K562 (cell line): ENCODE measurements at regions not wholly inside any gene's neighbourhood (a gene's known extent, or its start where the extent isn't known, plus 50 kb on each side); places are given as distances from the start of the nearest gene placed in this dataset.

Source experiments
- BRF2 ChIP-seq: IDR thresholded peaks from 3 replicates; pipeline ENCODE4 v1.6.1; 2011; ENCODE audit warnings: borderline replicate concordance, mild to moderate bottlenecking; ENCODE audit not compliant: insufficient read length, insufficient read depth
- CBFA2T2 ChIP-seq: fragments of 450-650 bp; conservative IDR thresholded peaks from 2 replicates; pipeline ENCODE4 v1.6.1; 2017; ENCODE audit warnings: mild to moderate bottlenecking
- CBFA2T3 ChIP-seq: fragments of 450-650 bp; IDR thresholded peaks from 2 replicates; pipeline ENCODE4 v1.6.1; 2017
- CEBPB ChIP-seq: fragments of 450-650 bp; IDR thresholded peaks from 2 replicates; pipeline ENCODE4 v1.6.1; 2016; ENCODE audit warnings: missing genetic modification characterization, missing compliant biosample characterization
- E2F1 ChIP-seq: sonication (generic); formaldehyde crosslinking; IDR thresholded peaks from 2 replicates; pipeline ENCODE4 v1.8.1; 2023; ENCODE audit warnings: mild to moderate bottlenecking, missing genetic modification reagents, moderate library complexity
- HCFC1 ChIP-seq: IDR thresholded peaks from 2 replicates; pipeline ENCODE4 v1.6.1; 2012; ENCODE audit warnings: low read depth, low read length, improper control_type of control experiment
- HNRNPH1 ChIP-seq: fragments of 200-400 bp; formaldehyde crosslinking; optimal IDR thresholded peaks from 2 replicates; pipeline ENCODE3; 2017; ENCODE audit warnings: low read depth, mild to moderate bottlenecking, low read length, moderate library complexity
- NCOA2 ChIP-seq, 2 experiments: fragments of 450-650 bp; IDR thresholded peaks; 2 replicates each; pipeline ENCODE4 v1.6.1; 2018; ENCODE audit warnings: mild to moderate bottlenecking in 2 of 2, moderate library complexity in 1 of 2; ENCODE audit not compliant: partially characterized antibody in 2 of 2
- NONO ChIP-seq, 2 experiments: fragments of 200-400 bp in 1 of 2; fragments of 450-650 bp in 1 of 2; formaldehyde crosslinking in 1 of 2; IDR thresholded peaks; 2 replicates each; pipeline ENCODE4 v1.6.1; 2017; ENCODE audit warnings: low read depth in 2 of 2, mild to moderate bottlenecking in 2 of 2, moderate library complexity in 2 of 2, low read length in 1 of 2
- POU5F1 ChIP-seq: fragments of 150-350 bp; IDR thresholded peaks from 2 replicates; pipeline ENCODE4 v1.6.1; 2014; ENCODE audit warnings: borderline replicate concordance, low read length, low read depth, mild to moderate bottlenecking; ENCODE audit not compliant: partially characterized antibody
- SIRT6 ChIP-seq: IDR thresholded peaks from one replicate; pipeline ENCODE4 v1.6.1; 2012; ENCODE audit warnings: low read depth, mild to moderate bottlenecking, control low read depth, inconsistent platforms, low read length, moderate library complexity
- SMAD3 ChIP-seq: fragments of 450-650 bp; formaldehyde crosslinking; conservative IDR thresholded peaks from 2 replicates; pipeline ENCODE4 v1.4.0; 2020; ENCODE audit warnings: mild to moderate bottlenecking
- SMARCA4 ChIP-seq: fragments of 450-650 bp; IDR thresholded peaks from 2 replicates; pipeline ENCODE4 v1.6.1; 2016
- TCF3 ChIP-seq: sonication (generic); formaldehyde crosslinking; IDR thresholded peaks from 2 replicates; pipeline ENCODE4 v1.4.0; 2020; ENCODE audit warnings: mild to moderate bottlenecking, missing genetic modification reagents
- ZBTB33 ChIP-seq: sonication (generic); formaldehyde crosslinking; IDR thresholded peaks from 2 replicates; pipeline ENCODE4 v1.8.1; 2023; ENCODE audit warnings: mild to moderate bottlenecking, missing genetic modification reagents
- ZNF253 ChIP-seq: fragments of 250-450 bp; sonication (Bioruptor Pico); conservative IDR thresholded peaks from 2 replicates; pipeline ENCODE4 v1.6.1; 2021; ENCODE audit warnings: mild to moderate bottlenecking
- ZNF589 ChIP-seq: fragments of 200-800 bp; sonication (Bioruptor generic); IDR thresholded peaks from 2 replicates; pipeline ENCODE4 v1.6.1; 2016; ENCODE audit warnings: low read depth, missing genetic modification characterization, missing compliant biosample characterization
- TF ChIP-seq, protein P1 (sequence below): fragments of 250-450 bp; sonication (Bioruptor Pico); IDR thresholded peaks from 2 replicates; pipeline ENCODE4 v1.8.0; 2022; ENCODE audit warnings: inconsistent platforms, mild to moderate bottlenecking, moderate library complexity, borderline replicate concordance
- TF ChIP-seq, protein P2 (sequence below): sonication (generic); formaldehyde crosslinking; IDR thresholded peaks from 2 replicates; pipeline ENCODE4 v1.8.1; 2023; ENCODE audit warnings: mild to moderate bottlenecking, missing genetic modification reagents
- TF ChIP-seq, protein P3 (sequence below): fragments of 450-650 bp; formaldehyde crosslinking; IDR thresholded peaks from 2 replicates; pipeline ENCODE4 v1.4.0; 2020; ENCODE audit warnings: mild to moderate bottlenecking

GRCh38 chr3:42032693-42033349, 58.3 kb upstream of the TRAK1 start (continued):
- TF ChIP-seq BRF2: no peak
- no peak for TF ChIP-seq SIRT6
- TF ChIP-seq POU5F1: no peak
- TF ChIP-seq, protein P1, sequence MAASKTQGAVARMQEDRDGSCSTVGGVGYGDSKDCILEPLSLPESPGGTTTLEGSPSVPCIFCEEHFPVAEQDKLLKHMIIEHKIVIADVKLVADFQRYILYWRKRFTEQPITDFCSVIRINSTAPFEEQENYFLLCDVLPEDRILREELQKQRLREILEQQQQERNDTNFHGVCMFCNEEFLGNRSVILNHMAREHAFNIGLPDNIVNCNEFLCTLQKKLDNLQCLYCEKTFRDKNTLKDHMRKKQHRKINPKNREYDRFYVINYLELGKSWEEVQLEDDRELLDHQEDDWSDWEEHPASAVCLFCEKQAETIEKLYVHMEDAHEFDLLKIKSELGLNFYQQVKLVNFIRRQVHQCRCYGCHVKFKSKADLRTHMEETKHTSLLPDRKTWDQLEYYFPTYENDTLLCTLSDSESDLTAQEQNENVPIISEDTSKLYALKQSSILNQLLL (CRISPR knock-in tag): no peak
- TF ChIP-seq HCFC1: no peak
- TF ChIP-seq CEBPB (tag): peak; percentile 98
- TF ChIP-seq HNRNPH1: no peak
- TF ChIP-seq SMARCA4: no peak
- peak; percentile 72 for TF ChIP-seq ZBTB33
- no peak for TF ChIP-seq ZNF589 (CRISPR knock-in tag)
- TF ChIP-seq E2F1: no peak
- TF ChIP-seq CBFA2T3: peak; percentile 46
- TF ChIP-seq NCOA2 (IDR thresholded peaks at IDR 0.05; ENCODE audit: partially characterized antibody in 2 of 2): no peak
- TF ChIP-seq ZNF253 (CRISPR knock-in tag): no peak
- 0 out of 2 replicates have a peak, but pooled peaks have one; percentile 21 for TF ChIP-seq CBFA2T2
- TF ChIP-seq, protein P2, sequence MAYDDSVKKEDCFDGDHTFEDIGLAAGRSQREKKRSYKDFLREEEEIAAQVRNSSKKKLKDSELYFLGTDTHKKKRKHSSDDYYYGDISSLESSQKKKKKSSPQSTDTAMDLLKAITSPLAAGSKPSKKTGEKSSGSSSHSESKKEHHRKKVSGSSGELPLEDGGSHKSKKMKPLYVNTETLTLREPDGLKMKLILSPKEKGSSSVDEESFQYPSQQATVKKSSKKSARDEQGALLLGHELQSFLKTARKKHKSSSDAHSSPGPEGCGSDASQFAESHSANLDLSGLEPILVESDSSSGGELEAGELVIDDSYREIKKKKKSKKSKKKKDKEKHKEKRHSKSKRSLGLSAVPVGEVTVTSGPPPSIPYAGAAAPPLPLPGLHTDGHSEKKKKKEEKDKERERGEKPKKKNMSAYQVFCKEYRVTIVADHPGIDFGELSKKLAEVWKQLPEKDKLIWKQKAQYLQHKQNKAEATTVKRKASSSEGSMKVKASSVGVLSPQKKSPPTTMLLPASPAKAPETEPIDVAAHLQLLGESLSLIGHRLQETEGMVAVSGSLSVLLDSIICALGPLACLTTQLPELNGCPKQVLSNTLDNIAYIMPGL (CRISPR knock-in tag): no peak
- no peak for TF ChIP-seq SMAD3 (CRISPR knock-in tag)
- TF ChIP-seq, protein P3, sequence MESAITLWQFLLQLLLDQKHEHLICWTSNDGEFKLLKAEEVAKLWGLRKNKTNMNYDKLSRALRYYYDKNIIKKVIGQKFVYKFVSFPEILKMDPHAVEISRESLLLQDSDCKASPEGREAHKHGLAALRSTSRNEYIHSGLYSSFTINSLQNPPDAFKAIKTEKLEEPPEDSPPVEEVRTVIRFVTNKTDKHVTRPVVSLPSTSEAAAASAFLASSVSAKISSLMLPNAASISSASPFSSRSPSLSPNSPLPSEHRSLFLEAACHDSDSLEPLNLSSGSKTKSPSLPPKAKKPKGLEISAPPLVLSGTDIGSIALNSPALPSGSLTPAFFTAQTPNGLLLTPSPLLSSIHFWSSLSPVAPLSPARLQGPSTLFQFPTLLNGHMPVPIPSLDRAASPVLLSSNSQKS (CRISPR knock-in tag): no peak
- 0 out of 2 replicates have a peak, but pooled peaks have one; percentile 10 for TF ChIP-seq TCF3 (CRISPR knock-in tag)
- no peak for TF ChIP-seq NONO (IDR thresholded peaks at IDR 0.05; ENCODE audit: low read depth in 2 of 2, low read length in 1 of 2)
